ENCODE measurements at regions not wholly inside any gene's neighbourhood (a gene's known extent, or its start where the extent isn't known, plus 50 kb on each side); places are given as distances from the start of the nearest gene placed in this dataset.

GRCh38 chr4:126784966-126785580, 847.7 kb upstream of the INTU start:
- peak; percentile 60 for DNase-seq

GRCh38 chr4:126790633-126791032, 842.1 kb upstream of the INTU start:
- peak; percentile 48 for DNase-seq

GRCh38 chr4:126794363-126794762, 838.4 kb upstream of the INTU start:
- DNase-seq = peak; percentile 49

- no peak for DNase-seq
Observed at GRCh38 chr4:126798214-126798613, 834.5 kb upstream of the INTU start.

GRCh38 chr4:126799416-126799815, 833.3 kb upstream of the INTU start:
- DNase-seq = no peak

GRCh38 chr4:126799971-126800574, 832.7 kb upstream of the INTU start:
- DNase-seq = peak; percentile 78

GRCh38 chr4:126800575-126801141, 832.1 kb upstream of the INTU start:
- DNase-seq = peak; percentile 58

GRCh38 chr4:126807132-126807531, 825.6 kb upstream of the INTU start:
- DNase-seq = peak; percentile 50

GRCh38 chr4:126812076-126812475, 820.7 kb upstream of the INTU start:
- DNase-seq = no peak

GRCh38 chr4:126820631-126821030, 812.1 kb upstream of the INTU start:
- DNase-seq = peak; percentile 14

GRCh38 chr4:126821152-126821551, 811.6 kb upstream of the INTU start:
- no peak for DNase-seq

- no peak for DNase-seq
Observed at GRCh38 chr4:126825083-126825482, 807.7 kb upstream of the INTU start.

GRCh38 chr4:126827669-126828068, 805.1 kb upstream of the INTU start:
- DNase-seq = no peak

GRCh38 chr4:126834854-126835253, 797.9 kb upstream of the INTU start:
- no peak for DNase-seq

- peak; percentile 73 for DNase-seq
Observed at GRCh38 chr4:126838941-126839679, 793.6 kb upstream of the INTU start.

GRCh38 chr4:126843492-126844067, 789.2 kb upstream of the INTU start:
- DNase-seq = no peak

- peak; percentile 100 for DNase-seq
Observed at GRCh38 chr4:126850286-126850685, 782.5 kb upstream of the INTU start.

- peak; percentile 33 for DNase-seq
Observed at GRCh38 chr4:126851391-126851790, 781.4 kb upstream of the INTU start.

- DNase-seq = no peak
Observed at GRCh38 chr4:126853715-126854114, 779.0 kb upstream of the INTU start.

- peak; percentile 34 for DNase-seq
Observed at GRCh38 chr4:126856906-126857305, 775.9 kb upstream of the INTU start.

- no peak for DNase-seq
Observed at GRCh38 chr4:126859314-126859713, 773.4 kb upstream of the INTU start.

GRCh38 chr4:126859872-126860271, 772.9 kb upstream of the INTU start:
- DNase-seq = no peak

- DNase-seq = no peak
Observed at GRCh38 chr4:126860308-126860707, 772.4 kb upstream of the INTU start.

Data from fibroblast of skin of back (primary cell).